BJ (cell line): ENCODE measurements at regions not wholly inside any gene's neighbourhood (a gene's known extent, or its start where the extent isn't known, plus 50 kb on each side); places are given as distances from the start of the nearest gene placed in this dataset.

Source experiments
- CTCF ChIA-PET: fragments of 350-600 bp; formaldehyde crosslinking; extraction: SDS; loops from one replicate; lab custom pipeline; 2021; ENCODE audit warnings: antibody characterized with exemption, inconsistent platforms; lab: Yijun Ruan, JAX
- POLR2A ChIA-PET: fragments of 300-600 bp; sonication (Branson Sonifier 250); formaldehyde crosslinking; extraction: SDS; loops from one replicate; lab custom pipeline; 2021; ENCODE audit warnings: antibody characterized with exemption; lab: Charles Lee
- DNase-seq: peaks from one replicate; pipeline ENCODE4 v3.0.0-alpha.2; 2011; ENCODE audit warnings: low read depth
- H3K27me3 ChIP-seq: 2 replicates; pipeline ENCODE4 v1.6.0; 2011; ENCODE audit warnings: low read length; ENCODE audit not compliant: control insufficient read depth, insufficient read depth
- H3K36me3 ChIP-seq: 2 replicates; pipeline ENCODE4 v1.5.1; 2011; ENCODE audit warnings: low read length; ENCODE audit not compliant: control insufficient read depth, insufficient read depth
- H3K4me3 ChIP-seq: 2 replicates; pipeline ENCODE4 v1.5.1; 2011; ENCODE audit warnings: low read depth, mild to moderate bottlenecking, control low read depth, low read length
- CTCF ChIP-seq: IDR thresholded peaks from 2 replicates; pipeline ENCODE4 v1.5.1; 2011; ENCODE audit warnings: low read depth, mild to moderate bottlenecking, control low read depth, inconsistent platforms, low read length, moderate library complexity; ENCODE audit not compliant: insufficient read depth

- H3K36me3 ChIP-seq, result no peaks in the 10 kb centered on the region
- no peak overlapping the region for H3K4me3 ChIP-seq
- H3K27me3 ChIP-seq, result no peaks in the 10 kb centered on the region
- no peak for TF ChIP-seq CTCF
- ChIA-PET POLR2A (no interaction called here), CTCF (no interaction called here)
- no peak for DNase-seq
Observed at GRCh38 chr10:6751363-6751762, 171.3 kb upstream of the PRKCQ start.

GRCh38 chr10:6748981-6749635 lies 169.0 kb upstream of the PRKCQ start:
- TF ChIP-seq CTCF, result no peak
- no peak overlapping the region for H3K4me3 ChIP-seq
- ChIA-PET CTCF (interaction anchor here (1.1 to 1.4 kb wide), 2 partner anchors 11 to 22 kb away, joined by 3 to 7 read pairs; no protein-coding TSS in a partner anchor), POLR2A (no interaction called here)
- no peaks in the 10 kb centered on the region for H3K27me3 ChIP-seq
- peak; percentile 40 for DNase-seq
- H3K36me3 ChIP-seq, result no peaks in the 10 kb centered on the region

GRCh38 chr10:6748029-6748428 lies 168.0 kb upstream of the PRKCQ start:
- no peak for TF ChIP-seq CTCF
- POLR2A ChIA-PET, result no interaction called here
- CTCF ChIA-PET, result interaction anchor here (1.1 to 1.4 kb wide), 2 partner anchors 10 to 21 kb away, joined by 3 to 7 read pairs; no protein-coding TSS in a partner anchor
- no peak overlapping the region for H3K4me3 ChIP-seq
- no peaks in the 10 kb centered on the region for H3K27me3 ChIP-seq
- H3K36me3 ChIP-seq, result no peaks in the 10 kb centered on the region
- no peak for DNase-seq

DNA sequence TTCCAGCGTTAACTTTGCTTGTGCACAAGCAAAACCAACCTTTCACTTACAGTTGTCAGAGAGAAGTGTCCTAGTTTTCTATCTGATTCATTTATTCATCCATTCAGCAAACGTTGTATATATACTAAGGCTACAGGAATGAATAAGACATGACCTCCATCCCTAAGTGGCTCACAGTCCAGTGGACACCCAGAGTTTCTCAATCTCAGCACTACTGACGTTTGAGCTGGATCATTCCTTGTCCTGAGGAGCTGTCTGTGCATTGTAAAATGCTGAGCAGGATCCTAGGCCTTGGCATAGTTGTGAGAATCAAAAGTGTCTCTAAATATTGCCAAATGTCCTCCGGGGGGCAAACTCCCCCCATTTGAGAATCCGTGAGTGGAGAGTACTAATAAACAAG lies 166.7 kb upstream of the PRKCQ start:
- Histone ChIP-seq H3K4me3 (no peak overlapping the region), H3K36me3 (no peaks in the 10 kb centered on the region), H3K27me3 (no peaks in the 10 kb centered on the region)
- no peak for TF ChIP-seq CTCF
- CTCF ChIA-PET, result no interaction called here
- no peak for DNase-seq
- POLR2A ChIA-PET, result no interaction called here

DNA sequence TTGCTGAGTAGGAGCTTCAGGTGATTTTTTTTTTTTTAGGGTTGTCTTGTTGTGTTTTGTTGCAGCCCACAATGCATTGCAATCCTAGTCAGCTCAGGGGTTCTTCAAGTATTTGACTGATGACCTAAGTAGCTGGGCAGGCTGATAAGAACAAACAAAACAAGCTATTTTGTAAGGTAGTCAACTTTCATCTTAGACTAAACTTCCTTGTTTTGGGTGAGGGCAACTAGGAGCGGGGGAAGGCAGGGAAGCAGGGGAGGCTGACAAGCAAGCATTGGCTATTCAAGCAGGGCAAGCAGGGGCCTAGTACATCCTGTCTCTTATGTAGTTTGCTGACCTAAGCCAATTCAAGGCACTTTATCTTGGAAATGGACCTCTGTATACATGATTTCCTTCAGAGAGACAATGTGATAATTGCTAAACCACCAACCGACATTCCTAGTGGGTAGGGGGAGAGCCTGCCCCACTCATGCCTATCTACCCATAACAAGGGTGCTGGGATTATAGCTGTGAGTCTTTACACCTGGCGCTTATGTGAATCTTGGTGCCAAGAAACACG lies 163.3 kb upstream of the PRKCQ start:
- ChIA-PET CTCF (no interaction called here), POLR2A (no interaction called here)
- no peak for DNase-seq
- no peaks in the 10 kb centered on the region for H3K27me3 ChIP-seq
- H3K4me3 ChIP-seq, result no peak overlapping the region
- no peaks in the 10 kb centered on the region for H3K36me3 ChIP-seq
- no peak for TF ChIP-seq CTCF
